ENCODE measurements at regions not wholly inside any gene's neighbourhood (a gene's known extent, or its start where the extent isn't known, plus 50 kb on each side); places are given as distances from the start of the nearest gene placed in this dataset.

- 79 to 83% methylated on average over 5 of the region's 5 CpGs for WGBS, 2 donors
- no peaks in the 10 kb centered on the region for H3K36me3 ChIP-seq
- H3K9me3 ChIP-seq: no peaks in the 10 kb centered on the region
- no peak for DNase-seq (ENCODE audit: low spot score in 2 of 2)
- no peak overlapping the region for H3K4me3 ChIP-seq
- no peak overlapping the region for H3K27ac ChIP-seq
- H3K4me1 ChIP-seq: no peaks in the 10 kb centered on the region
- H3K27me3 ChIP-seq: no peaks in the 10 kb centered on the region
- TF ChIP-seq POLR2A (IDR thresholded peaks at IDR 0.05) (no peak), CTCF (IDR thresholded peaks at IDR 0.05) (no peak), EP300 (IDR thresholded peaks at IDR 0.05) (no peak)
Observed at GRCh38 chr1:196160066-196160795, 448.0 kb downstream of the KCNT2 start.

- WGBS, 2 donors: 65 to 70% methylated on average over 2 of the region's 2 CpGs
- no peaks in the 10 kb centered on the region for H3K36me3 ChIP-seq
- no peak for DNase-seq (ENCODE audit: low spot score in 2 of 2)
- no peaks in the 10 kb centered on the region for H3K4me1 ChIP-seq
- H3K9me3 ChIP-seq: no peaks in the 10 kb centered on the region
- H3K27ac ChIP-seq: no peak overlapping the region
- no peaks in the 10 kb centered on the region for H3K27me3 ChIP-seq
- no peak overlapping the region for H3K4me3 ChIP-seq
- TF ChIP-seq CTCF (IDR thresholded peaks at IDR 0.05) (no peak), EP300 (IDR thresholded peaks at IDR 0.05) (no peak), POLR2A (IDR thresholded peaks at IDR 0.05) (no peak)
Observed at GRCh38 chr1:196155586-196155985, 452.7 kb downstream of the KCNT2 start.

GRCh38 chr1:196152975-196153374, 455.3 kb downstream of the KCNT2 start:
- WGBS, 2 donors: 92 to 94% methylated on average over 5 of the region's 5 CpGs
- no peak overlapping the region for H3K4me3 ChIP-seq

GRCh38 chr1:196152086-196152485, 456.2 kb downstream of the KCNT2 start:
- WGBS, 2 donors: 51 to 60% methylated on average over 3 of the region's 3 CpGs
- TF ChIP-seq POLR2A (IDR thresholded peaks at IDR 0.05): no peak
- no peak overlapping the region for H3K27ac ChIP-seq
- H3K4me1 ChIP-seq: no peaks in the 10 kb centered on the region
- H3K27me3 ChIP-seq: no peaks in the 10 kb centered on the region
- no peaks in the 10 kb centered on the region for H3K9me3 ChIP-seq
- H3K4me3 ChIP-seq: no peak overlapping the region
- no peak for DNase-seq (ENCODE audit: low spot score in 2 of 2)
- H3K36me3 ChIP-seq: no peaks in the 10 kb centered on the region

More at GRCh38 chr1:196152975-196153374, 455.3 kb downstream of the KCNT2 start:
- no peak overlapping the region for H3K27ac ChIP-seq
- no peak for DNase-seq (ENCODE audit: low spot score in 2 of 2)
- no peaks in the 10 kb centered on the region for H3K36me3 ChIP-seq
- H3K4me1 ChIP-seq: no peaks in the 10 kb centered on the region
- no peaks in the 10 kb centered on the region for H3K27me3 ChIP-seq
- H3K9me3 ChIP-seq: no peaks in the 10 kb centered on the region
- TF ChIP-seq EP300 (IDR thresholded peaks at IDR 0.05) (no peak), CTCF (IDR thresholded peaks at IDR 0.05) (no peak), POLR2A (IDR thresholded peaks at IDR 0.05) (no peak)

- H3K27me3 ChIP-seq: no peaks in the 10 kb centered on the region
- TF ChIP-seq POLR2A (IDR thresholded peaks at IDR 0.05) (no peak), EP300 (IDR thresholded peaks at IDR 0.05) (no peak), CTCF (IDR thresholded peaks at IDR 0.05) (peak; percentile 21 to 48 (median 44))
- no peak overlapping the region for H3K4me3 ChIP-seq
- no peaks in the 10 kb centered on the region for H3K9me3 ChIP-seq
- H3K4me1 ChIP-seq: no peaks in the 10 kb centered on the region
- H3K36me3 ChIP-seq: no peaks in the 10 kb centered on the region
- no peak overlapping the region for H3K27ac ChIP-seq
- no peak for DNase-seq (ENCODE audit: low spot score in 2 of 2)
- 49 to 55% methylated on average over 3 of the region's 3 CpGs for WGBS, 2 donors
Observed at GRCh38 chr1:196148367-196148970, 459.8 kb downstream of the KCNT2 start.
